Endodermal cell (in vitro differentiated cells): ENCODE measurements at regions not wholly inside any gene's neighbourhood (a gene's known extent, or its start where the extent isn't known, plus 50 kb on each side); places are given as distances from the start of the nearest gene placed in this dataset.

Source experiments
- DNase-seq: peaks from one replicate; pipeline ENCODE4 v3.0.0-alpha.2; 2017
- H3K27ac ChIP-seq: 2 replicates; pipeline ENCODE4 v1.5.1; 2013; ENCODE audit warnings: mild to moderate bottlenecking, low read depth, low read length, moderate library complexity
- H3K27me3 ChIP-seq: 2 replicates; pipeline ENCODE4 v1.6.1; 2013; ENCODE audit warnings: mild to moderate bottlenecking, low read length, moderate library complexity; ENCODE audit not compliant: insufficient read depth, control insufficient read depth, poor library complexity, severe bottlenecking
- H3K36me3 ChIP-seq: 2 replicates; pipeline ENCODE4 v1.7.0; 2013; ENCODE audit warnings: mild to moderate bottlenecking, low read length, moderate library complexity; ENCODE audit not compliant: control insufficient read depth, insufficient read depth
- H3K4me1 ChIP-seq: one replicate; pipeline ENCODE4 v1.7.0; 2013; ENCODE audit warnings: low read length; ENCODE audit not compliant: control insufficient read depth, insufficient read depth
- H3K4me3 ChIP-seq: 2 replicates; pipeline ENCODE4 v1.5.1; 2013; ENCODE audit warnings: mild to moderate bottlenecking, low read length, moderate library complexity
- H3K9ac ChIP-seq: 2 replicates; pipeline ENCODE4 v1.6.1; 2013; ENCODE audit warnings: mild to moderate bottlenecking, low read length, moderate library complexity; ENCODE audit not compliant: poor library complexity, severe bottlenecking; ENCODE audit errors: extremely low read depth
- H3K9me3 ChIP-seq: 2 replicates; pipeline ENCODE4 v1.6.1; 2013; ENCODE audit warnings: mild to moderate bottlenecking, low read length, moderate library complexity; ENCODE audit not compliant: control insufficient read depth
- H3K27ac Mint-ChIP-seq: 2 replicates; pipeline ENCODE4 v1.8.0; 2020; ENCODE audit warnings: mixed read lengths
- H3K27me3 Mint-ChIP-seq: 2 replicates; pipeline ENCODE4 v1.8.0; 2021; ENCODE audit warnings: mild to moderate bottlenecking, mixed read lengths; ENCODE audit not compliant: insufficient read depth
- H3K36me3 Mint-ChIP-seq: 2 replicates; pipeline ENCODE4 v1.8.0; 2020; ENCODE audit warnings: low read depth, mixed read lengths
- H3K4me1 Mint-ChIP-seq: 2 replicates; pipeline ENCODE4 v1.8.0; 2020; ENCODE audit warnings: mixed read lengths
- H3K4me3 Mint-ChIP-seq: 2 replicates; pipeline ENCODE4 v1.8.0; 2020; ENCODE audit warnings: mild to moderate bottlenecking, moderate library complexity, mixed read lengths
- H3K9me3 Mint-ChIP-seq: 2 replicates; pipeline ENCODE4 v1.8.0; 2020; ENCODE audit warnings: mild to moderate bottlenecking, mixed read lengths
- WGBS, 2 experiments: methylation state at CpG; one replicate each; pipeline versions ENCODE4 v1.1.5 to v1.1.7; 2013; ENCODE audit warnings: missing lambda C conversion rate in 2 of 2, mixed read lengths in 1 of 2; ENCODE audit not compliant: insufficient coverage in 1 of 2, insufficient read length in 1 of 2; 5-methylcytosine and 5-hydroxymethylcytosine counted together
- TF ChIP-seq, protein P1 (sequence below): fragments of 200-600 bp; sonication (generic); conservative IDR thresholded peaks from 2 replicates; pipeline ENCODE4 v1.5.0; 2021; ENCODE audit warnings: antibody characterized with exemption, mild to moderate bottlenecking

- peak; percentile 46 for DNase-seq
- no peaks in the 10 kb centered on the region for H3K36me3 ChIP-seq
- Mint-ChIP-seq H3K9me3 (no peaks in the 10 kb centered on the region), H3K27ac (no peak overlapping the region), H3K36me3 (no peaks in the 10 kb centered on the region), H3K27me3 (no peaks in the 10 kb centered on the region), H3K4me3 (no peak overlapping the region), H3K4me1 (peaks cover 14% of the 10 kb centered on the region)
- WGBS, 2 experiments: 77 to 80% methylated on average over 2 to 4 of the region's 4 CpGs
- TF ChIP-seq, protein P1, sequence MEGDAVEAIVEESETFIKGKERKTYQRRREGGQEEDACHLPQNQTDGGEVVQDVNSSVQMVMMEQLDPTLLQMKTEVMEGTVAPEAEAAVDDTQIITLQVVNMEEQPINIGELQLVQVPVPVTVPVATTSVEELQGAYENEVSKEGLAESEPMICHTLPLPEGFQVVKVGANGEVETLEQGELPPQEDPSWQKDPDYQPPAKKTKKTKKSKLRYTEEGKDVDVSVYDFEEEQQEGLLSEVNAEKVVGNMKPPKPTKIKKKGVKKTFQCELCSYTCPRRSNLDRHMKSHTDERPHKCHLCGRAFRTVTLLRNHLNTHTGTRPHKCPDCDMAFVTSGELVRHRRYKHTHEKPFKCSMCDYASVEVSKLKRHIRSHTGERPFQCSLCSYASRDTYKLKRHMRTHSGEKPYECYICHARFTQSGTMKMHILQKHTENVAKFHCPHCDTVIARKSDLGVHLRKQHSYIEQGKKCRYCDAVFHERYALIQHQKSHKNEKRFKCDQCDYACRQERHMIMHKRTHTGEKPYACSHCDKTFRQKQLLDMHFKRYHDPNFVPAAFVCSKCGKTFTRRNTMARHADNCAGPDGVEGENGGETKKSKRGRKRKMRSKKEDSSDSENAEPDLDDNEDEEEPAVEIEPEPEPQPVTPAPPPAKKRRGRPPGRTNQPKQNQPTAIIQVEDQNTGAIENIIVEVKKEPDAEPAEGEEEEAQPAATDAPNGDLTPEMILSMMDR: no peak
- H3K27ac ChIP-seq: no peak overlapping the region
- H3K9ac ChIP-seq: no peak overlapping the region
- H3K4me3 ChIP-seq: no peak overlapping the region
- H3K27me3 ChIP-seq: no peaks in the 10 kb centered on the region
- peaks cover 4% of the 10 kb centered on the region for H3K4me1 ChIP-seq
- no peaks in the 10 kb centered on the region for H3K9me3 ChIP-seq
These were observed 163.4 kb upstream of the RAP2B start for GRCh38 chr3:152998591-152998990.

GRCh38 chr3:153000325-153000724 is 161.7 kb upstream of the RAP2B start:
- DNase-seq: no peak
- no CpG with 5 or more reads among the region's 2 CpGs for WGBS, 2 experiments
- no peak overlapping the region for H3K4me3 Mint-ChIP-seq
- Histone ChIP-seq H3K4me3 (no peak overlapping the region), H3K27ac (no peak overlapping the region), H3K27me3 (no peaks in the 10 kb centered on the region), H3K4me1 (peaks cover 4% of the 10 kb centered on the region), H3K36me3 (no peaks in the 10 kb centered on the region), H3K9me3 (no peaks in the 10 kb centered on the region), H3K9ac (no peak overlapping the region)
- TF ChIP-seq, protein P1: no peak
- peaks cover 14% of the 10 kb centered on the region for H3K4me1 Mint-ChIP-seq
- no peaks in the 10 kb centered on the region for H3K9me3 Mint-ChIP-seq
- H3K27me3 Mint-ChIP-seq: no peaks in the 10 kb centered on the region
- H3K36me3 Mint-ChIP-seq: no peaks in the 10 kb centered on the region
- H3K27ac Mint-ChIP-seq: no peak overlapping the region

DNA sequence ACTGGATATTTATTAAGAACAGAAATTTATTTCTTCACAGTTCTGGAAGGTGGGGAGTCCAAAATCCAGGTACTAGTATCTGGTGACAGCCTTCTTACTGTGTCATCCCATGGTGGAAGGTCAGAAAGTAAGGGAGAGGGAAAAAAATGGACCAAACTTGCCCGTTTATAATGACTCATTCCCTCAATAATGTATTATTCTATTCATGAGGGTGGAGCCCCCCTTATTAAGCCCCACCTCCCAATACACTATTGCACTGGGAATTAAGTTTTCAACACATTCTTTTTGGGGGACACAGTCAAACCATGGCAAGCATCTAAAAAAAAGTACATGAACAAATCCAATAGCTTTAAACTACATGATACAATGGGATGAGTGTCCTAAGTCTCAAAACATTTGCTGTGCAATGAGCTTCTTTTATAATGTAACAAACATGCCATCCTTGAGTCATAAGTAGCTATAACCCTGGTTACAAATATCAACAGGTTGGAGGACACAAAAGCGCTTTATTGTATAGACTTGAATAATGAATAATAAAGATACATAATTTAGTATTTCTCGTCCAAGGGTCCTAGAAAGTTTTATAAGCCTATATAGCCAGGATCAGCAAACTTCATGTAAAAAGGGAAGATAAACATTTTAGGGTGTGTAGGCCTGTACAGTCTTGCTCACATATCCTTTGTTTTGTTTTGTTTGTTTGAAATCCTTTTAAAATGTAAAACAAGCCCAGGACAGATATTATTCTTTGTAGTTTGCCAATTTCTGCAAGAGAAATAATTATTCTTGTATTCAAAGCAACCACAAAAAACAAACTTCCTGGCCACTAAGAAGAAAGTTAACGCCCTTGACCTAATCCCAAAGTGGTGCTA is 160.6 kb upstream of the RAP2B start:
- 83 to 100% methylated on average over 1 to 4 of the region's 4 CpGs for WGBS, 2 experiments
- no peak overlapping the region for H3K9ac ChIP-seq
- H3K27me3 Mint-ChIP-seq: no peaks in the 10 kb centered on the region
- no peak for DNase-seq
- H3K4me3 ChIP-seq: no peak overlapping the region
- H3K9me3 ChIP-seq: no peaks in the 10 kb centered on the region
- no peaks in the 10 kb centered on the region for H3K36me3 ChIP-seq
- no peak overlapping the region for H3K27ac ChIP-seq
- no peak overlapping the region for H3K27ac Mint-ChIP-seq
- H3K36me3 Mint-ChIP-seq: no peaks in the 10 kb centered on the region
- H3K9me3 Mint-ChIP-seq: no peaks in the 10 kb centered on the region
- H3K4me1 Mint-ChIP-seq: peaks cover 14% of the 10 kb centered on the region
- H3K27me3 ChIP-seq: no peaks in the 10 kb centered on the region
- TF ChIP-seq, protein P1: no peak
- peaks cover 4% of the 10 kb centered on the region for H3K4me1 ChIP-seq
- H3K4me3 Mint-ChIP-seq: no peak overlapping the region
